GM18909 (cell line): ENCODE measurements at regions not wholly inside any gene's neighbourhood (a gene's known extent, or its start where the extent isn't known, plus 50 kb on each side); places are given as distances from the start of the nearest gene placed in this dataset.
"Not testable (repeated sequence)": the region's sequence is repeated elsewhere in the genome, so short reads cannot be mapped to it uniquely, and the experiment has no call there.

Source experiments
- ATAC-seq: cut with Tn5 transposase; IDR thresholded peaks from one replicate; pipeline ENCODE4 v1.9.1; 2021; ENCODE audit warnings: mild to moderate bottlenecking; ENCODE audit not compliant: unreplicated experiment, poor library complexity

DNA sequence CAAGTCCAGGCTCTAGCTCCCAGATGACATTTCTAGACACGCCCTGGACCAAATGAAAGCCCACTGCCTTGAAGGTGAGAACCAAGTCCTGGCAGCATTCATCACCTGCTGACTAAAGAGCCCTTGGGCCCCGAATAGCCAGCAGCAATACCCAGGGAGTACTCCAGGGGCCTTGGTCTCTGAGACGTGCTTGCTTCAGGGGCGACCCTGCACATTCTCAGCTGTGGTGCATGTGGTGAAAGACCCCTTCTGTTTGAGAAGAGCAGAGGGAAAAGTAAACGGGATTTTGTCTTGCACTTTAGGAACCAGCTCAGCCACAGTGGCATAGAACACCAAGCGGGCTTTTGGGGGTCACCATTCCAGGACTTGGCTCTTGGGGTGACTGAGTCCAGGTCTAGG, 260.5 kb upstream of the MYT1L start:
- ATAC-seq = no peak

GRCh38 chr2:2590841-2591541, 259.9 kb upstream of the MYT1L start:
- no peak for ATAC-seq

- no peak for ATAC-seq
Observed at GRCh38 chr2:2590141-2590540, 259.1 kb upstream of the MYT1L start.

- no peak for ATAC-seq
Observed at GRCh38 chr2:2588777-2589176, 257.7 kb upstream of the MYT1L start.

DNA sequence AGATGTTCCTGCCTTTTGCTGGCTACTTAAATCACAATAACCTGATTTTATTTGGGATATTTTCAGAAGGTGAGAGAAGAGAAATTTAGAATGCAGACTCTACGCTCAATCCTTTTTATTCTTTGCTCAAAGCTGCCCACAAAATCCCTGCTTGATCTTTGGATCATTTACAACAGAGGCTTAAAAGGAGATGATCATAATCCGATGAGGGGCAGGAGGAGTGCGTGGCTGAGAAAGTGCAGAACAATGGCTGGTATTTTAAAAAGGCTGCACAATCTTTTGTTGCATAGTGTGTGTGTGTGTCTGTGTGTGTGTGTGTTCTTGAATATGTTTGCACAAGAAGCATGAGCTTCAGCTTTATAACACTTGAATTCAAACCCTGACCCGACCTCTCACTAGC, 256.3 kb upstream of the MYT1L start:
- no peak for ATAC-seq

DNA sequence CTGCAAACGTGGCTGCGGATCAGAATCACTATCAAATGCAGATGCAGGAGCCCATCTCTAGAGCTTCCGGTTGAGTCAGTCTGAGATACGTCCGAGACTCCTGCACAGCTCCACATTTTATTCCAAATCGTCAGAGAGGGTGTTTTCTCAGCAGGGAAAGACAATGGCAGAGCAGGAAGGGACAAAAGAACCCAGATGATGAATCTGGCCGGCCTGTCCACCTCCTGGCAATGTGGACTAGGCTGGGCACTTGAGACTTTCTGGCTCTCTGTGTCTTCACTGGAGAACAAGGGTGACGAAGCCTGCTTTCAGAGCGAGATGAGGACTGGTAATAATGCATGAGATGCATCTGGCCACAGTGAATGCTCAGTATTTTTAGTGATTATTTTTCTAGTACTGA, 255.9 kb upstream of the MYT1L start:
- ATAC-seq = no peak

DNA sequence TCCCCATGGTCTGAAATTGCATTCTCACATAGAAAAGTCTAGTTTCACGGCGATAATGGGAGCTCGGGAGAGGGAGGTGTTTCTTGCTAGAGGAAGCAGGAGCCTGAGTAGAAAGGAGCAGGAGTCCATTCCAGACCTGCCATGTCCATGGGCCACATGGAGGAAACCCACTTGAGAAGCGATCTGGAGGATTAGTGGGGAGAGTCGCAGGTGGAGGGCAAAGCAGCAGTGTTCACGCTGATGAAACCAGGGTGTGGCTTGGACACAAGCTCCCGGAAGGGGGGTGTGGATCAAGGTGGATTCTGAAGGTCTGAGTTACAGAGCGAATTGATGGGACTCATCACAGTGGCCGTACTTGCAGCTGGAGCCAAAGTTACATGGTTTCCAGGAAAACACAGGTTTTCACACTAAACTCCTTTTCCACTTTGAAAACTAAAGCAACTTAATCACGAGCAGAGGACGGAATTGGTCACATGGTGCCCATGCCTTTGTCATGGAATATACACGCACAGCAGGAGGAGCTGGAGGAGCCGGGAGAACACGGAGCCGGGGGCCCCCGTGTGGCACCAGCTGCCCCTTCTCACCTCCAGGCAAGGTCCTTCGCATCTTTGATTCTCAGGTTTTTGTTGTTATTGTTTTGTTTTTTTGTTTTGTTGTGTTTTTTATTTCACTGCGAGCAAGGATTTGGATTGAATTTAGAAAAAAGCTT, 255.1 kb upstream of the MYT1L start:
- no peak for ATAC-seq

GRCh38 chr2:2582998-2583545, 252.0 kb upstream of the MYT1L start:
- ATAC-seq = no peak

DNA sequence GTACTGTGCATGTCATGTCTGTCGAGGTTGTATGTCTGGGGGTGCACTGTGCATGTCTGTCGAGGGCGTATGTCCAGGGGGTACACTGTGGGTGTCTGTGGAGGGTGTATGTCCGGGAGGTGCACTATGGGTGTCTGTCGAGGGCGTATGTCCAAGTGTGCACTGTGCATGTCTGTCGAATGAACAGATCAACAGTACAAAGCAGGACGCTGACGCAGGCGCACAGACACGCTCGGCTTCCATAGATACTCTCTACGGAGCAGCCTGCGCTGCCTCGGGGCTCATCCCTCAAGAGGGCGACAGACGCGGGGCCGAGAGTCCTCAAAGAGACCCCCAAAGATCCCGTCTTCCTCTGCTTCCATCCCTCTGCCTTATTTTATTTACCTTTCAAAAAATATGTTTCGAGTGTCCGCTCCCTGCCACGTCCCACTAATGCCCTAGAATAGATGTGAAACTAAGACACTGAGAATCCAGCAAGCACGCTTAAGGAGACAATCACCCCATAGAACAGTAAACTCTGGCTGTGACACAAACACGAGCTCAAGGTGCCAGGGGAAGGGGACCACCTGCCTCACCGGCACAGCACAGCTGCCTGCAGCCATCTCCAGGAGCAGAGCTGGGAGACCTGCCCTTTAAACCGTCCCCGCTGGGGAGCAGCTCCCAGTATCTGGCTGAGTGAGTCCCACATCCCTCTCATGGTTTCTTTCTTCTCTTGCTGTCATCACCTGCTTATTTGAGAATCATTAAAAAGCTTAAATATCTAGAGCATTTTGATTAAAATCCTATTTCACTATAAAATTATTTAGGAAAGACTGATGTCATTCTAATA, 250.5 kb upstream of the MYT1L start:
- ATAC-seq = no peak

- ATAC-seq = not testable (repeated sequence)
Observed at GRCh38 chr2:2580841-2581240, 249.8 kb upstream of the MYT1L start.

DNA sequence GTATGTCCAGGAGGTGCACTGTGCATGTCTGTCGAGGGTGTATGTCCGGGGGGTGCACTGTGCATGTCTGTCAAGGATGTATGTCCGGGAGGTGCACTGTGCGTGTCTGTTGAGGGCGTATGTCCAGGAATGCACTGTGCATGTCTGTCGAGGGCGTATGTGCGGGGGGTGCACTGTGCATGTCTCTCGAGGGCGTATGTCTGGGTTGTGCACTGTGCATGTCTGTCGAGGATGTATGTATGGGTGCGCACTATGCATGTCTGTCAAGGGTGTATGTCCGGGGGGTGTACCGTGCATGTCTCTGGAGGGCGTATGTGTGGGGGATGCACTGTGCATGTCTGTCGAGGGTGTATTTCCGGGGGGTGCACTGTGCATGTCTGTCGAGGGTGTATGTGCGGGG, 249.3 kb upstream of the MYT1L start:
- ATAC-seq = no peak

- no peak for ATAC-seq
Observed at GRCh38 chr2:2579814-2580213, 248.7 kb upstream of the MYT1L start.

- no peak for ATAC-seq
Observed at GRCh38 chr2:2577407-2577831, 246.3 kb upstream of the MYT1L start.

DNA sequence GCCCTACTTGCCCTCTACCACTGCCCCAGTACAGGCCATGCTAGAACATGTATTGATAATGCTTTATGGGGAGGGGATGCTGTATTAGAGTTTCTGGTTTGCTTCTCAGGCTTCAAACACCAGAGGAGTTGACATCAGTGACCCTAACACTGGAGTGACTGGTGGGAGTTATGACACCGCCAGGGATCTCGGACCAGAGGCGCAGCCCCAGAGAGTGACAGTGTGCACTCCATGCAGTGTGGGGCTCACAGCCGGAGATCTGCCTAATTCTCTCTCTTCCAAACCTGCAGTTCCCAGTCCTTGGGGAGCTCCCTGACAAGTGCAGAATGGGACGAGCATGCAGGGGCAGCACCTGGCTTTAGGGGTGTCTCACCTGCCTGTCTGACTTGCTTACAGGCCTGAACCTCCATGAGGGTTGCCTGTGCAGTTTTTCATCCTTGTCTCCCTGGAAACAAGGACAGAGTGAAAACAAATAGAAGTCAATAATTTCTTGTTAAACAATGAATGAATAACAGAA, 244.9 kb upstream of the MYT1L start:
- no peak for ATAC-seq

DNA sequence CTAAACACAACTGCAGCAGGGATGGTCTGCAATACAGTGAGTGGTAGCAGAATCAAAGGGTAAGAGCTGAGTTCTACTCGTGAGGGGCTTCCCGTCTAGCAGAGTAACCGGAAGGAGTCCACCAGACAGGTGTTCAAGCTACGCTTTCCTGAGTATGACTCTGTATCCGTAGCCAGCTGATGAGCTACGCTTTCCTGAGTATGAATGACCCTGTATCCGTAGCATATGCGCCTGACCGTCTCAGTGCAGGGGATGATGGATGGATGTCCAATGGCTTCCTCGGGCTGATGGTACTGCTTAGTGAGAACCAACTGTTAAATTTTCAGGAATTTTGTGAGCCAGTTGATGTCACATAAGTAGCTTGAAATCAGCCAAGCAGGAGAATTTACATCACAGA, 244.1 kb upstream of the MYT1L start:
- ATAC-seq = no peak

DNA sequence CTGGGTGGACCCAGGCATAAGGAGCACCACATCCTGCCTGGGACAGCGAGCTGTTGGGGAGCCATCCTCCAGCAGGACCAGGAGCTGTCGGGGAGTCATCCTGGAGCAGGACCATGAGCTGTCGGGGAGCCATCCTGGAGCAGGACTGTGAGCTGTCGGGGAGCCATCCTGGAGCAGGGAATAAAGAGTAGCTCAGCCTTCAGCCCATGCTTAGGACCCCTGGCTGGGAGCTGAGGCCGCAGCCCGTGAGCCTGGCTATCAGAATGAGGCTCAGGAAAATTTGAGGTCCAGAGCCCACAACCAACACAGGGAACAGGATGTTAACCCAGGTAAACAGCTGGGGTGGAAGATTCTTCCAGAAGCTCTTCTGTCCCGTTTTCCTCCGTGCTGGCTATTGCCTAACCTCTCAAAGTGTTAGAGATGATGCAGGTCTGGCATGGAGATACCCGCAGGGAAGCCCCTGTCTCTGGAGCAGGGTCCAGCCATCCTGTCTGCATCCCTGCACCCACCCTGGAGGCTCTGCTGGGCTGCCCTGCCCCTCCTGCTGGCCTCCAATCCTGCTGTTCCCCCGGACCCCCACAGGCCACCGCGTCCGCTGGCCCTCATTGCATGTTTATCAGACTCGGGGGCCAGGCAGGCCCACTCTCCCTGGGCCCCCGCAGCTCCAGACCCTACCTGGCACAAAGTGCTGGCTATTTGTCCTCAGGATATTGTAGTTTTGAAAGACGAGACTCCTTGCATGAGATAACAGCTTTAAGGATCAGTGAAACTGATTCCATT, 243.5 kb upstream of the MYT1L start:
- no peak for ATAC-seq

DNA sequence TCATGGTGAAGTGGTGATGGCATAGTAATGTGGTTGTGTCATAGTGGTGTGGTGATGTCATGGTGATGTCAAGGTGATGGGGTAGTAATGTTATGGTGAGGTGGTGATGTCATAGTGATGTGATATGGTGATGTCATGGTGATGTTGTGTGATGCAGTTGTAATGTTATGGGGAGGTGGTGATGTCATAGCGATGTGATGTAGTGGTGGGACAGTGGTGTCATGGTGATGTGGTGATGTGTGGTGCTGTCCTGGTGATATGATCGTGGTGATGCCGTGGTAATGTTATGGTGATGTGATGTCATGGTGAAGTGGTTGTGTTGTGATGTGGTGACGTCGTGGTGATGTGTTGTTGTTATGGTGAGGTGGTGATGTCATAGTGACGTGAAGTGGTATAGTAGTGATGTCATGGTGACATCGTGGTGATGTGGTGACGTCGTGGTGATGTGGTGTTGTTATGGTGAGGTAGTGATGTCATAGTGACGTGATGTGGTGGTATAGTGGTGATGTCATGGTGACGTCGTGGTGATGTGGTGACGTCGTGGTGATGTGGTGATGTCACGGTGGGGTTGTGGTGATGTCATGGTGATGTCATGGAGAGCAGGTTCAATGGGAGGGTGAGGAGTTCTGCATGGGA, 242.7 kb upstream of the MYT1L start:
- ATAC-seq = no peak

GRCh38 chr2:2573205-2573604, 242.1 kb upstream of the MYT1L start:
- ATAC-seq = no peak

- no peak for ATAC-seq
Observed at GRCh38 chr2:2572393-2573204, 241.5 kb upstream of the MYT1L start.
